Cardiac fibroblast (primary cell): ENCODE measurements at regions not wholly inside any gene's neighbourhood (a gene's known extent, or its start where the extent isn't known, plus 50 kb on each side); places are given as distances from the start of the nearest gene placed in this dataset.
A peak's percentile ranks its signal among the peaks of the same experiment; 100 is the strongest.

Experiments
- DNase-seq, 2 donors: peaks; one replicate each; pipeline versions ENCODE4 v3.0.0 to v3.0.0-alpha.2; 2010; ENCODE audit warnings: low read depth in 2 of 2
- H3K4me3 ChIP-seq, 2 donors: replicated peaks in 1 of 2; 1 replicate in 1 of 2; 2 replicates in 1 of 2; pipeline ENCODE4 v1.5.1; 2011; ENCODE audit warnings: low read depth in 2 of 2, low read length in 2 of 2, mild to moderate bottlenecking in 2 of 2, moderate library complexity in 1 of 2
- TF ChIP-seq, protein P1 (sequence below): IDR thresholded peaks from one replicate; pipeline ENCODE4 v1.5.1; 2011; ENCODE audit warnings: low read depth, mild to moderate bottlenecking, low read length, inconsistent platforms

DNA sequence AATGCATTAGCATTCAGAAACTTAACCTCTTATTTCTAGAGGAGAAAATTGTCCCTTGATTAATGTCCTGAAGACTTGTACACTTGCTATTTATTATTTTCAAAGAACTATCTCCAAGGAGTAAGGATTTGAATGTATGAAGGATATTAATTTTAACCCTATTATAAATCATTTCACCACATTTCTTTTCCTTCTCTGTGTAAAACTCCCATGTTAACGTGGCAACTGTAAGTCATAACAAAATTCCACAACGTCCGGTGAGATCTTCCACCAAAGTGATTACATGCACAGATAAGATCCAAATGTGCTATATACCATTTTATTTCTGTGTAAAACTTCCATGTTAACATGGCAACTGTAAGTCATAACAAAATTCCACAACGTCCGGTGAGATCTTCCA lies 229.1 kb upstream of the ARHGEF26 start:
- TF ChIP-seq, protein P1, sequence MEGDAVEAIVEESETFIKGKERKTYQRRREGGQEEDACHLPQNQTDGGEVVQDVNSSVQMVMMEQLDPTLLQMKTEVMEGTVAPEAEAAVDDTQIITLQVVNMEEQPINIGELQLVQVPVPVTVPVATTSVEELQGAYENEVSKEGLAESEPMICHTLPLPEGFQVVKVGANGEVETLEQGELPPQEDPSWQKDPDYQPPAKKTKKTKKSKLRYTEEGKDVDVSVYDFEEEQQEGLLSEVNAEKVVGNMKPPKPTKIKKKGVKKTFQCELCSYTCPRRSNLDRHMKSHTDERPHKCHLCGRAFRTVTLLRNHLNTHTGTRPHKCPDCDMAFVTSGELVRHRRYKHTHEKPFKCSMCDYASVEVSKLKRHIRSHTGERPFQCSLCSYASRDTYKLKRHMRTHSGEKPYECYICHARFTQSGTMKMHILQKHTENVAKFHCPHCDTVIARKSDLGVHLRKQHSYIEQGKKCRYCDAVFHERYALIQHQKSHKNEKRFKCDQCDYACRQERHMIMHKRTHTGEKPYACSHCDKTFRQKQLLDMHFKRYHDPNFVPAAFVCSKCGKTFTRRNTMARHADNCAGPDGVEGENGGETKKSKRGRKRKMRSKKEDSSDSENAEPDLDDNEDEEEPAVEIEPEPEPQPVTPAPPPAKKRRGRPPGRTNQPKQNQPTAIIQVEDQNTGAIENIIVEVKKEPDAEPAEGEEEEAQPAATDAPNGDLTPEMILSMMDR = no peak
- no peak for DNase-seq
- H3K4me3 ChIP-seq = no peak overlapping the region

DNA sequence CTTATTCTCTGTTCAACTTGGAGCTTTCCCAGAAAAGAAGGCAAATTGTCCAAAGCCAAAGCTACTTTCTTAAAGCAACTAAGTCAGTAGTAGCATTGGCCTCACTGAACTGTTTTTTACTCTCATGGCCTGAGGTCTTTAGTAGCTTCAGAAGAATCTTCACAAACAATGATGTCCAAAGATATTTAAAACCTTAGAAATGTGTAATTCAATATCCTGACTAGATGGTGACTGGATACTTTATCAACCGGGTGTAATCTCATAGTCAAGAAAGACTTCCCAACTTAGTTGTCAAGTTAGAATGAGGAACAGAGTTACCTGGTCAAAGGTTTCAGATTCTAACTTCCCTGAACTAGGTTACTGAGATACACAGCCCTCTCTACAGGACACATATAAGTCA lies 226.3 kb upstream of the ARHGEF26 start:
- no peak overlapping the region for H3K4me3 ChIP-seq
- DNase-seq = no peak
- TF ChIP-seq, protein P1 = no peak

DNA sequence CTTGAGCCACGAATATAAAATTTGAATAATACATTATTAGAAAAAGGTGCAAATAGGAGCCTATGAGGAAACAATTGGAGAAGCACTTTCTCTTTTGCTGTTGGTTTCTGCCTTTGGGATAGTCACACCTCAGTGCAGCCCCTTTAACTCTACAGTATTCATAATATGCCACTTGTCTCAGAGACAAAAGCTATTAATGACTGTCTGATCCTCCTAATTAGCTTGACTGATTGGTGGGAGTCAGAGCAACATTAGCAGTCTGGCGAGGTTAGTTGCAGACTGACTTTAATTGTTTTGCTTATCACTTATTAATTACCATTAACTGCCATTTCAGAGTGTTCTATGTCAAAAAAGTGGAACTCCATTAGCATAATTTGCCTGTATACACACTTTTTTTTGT lies 225.0 kb upstream of the ARHGEF26 start:
- no peak for DNase-seq
- TF ChIP-seq, protein P1 = no peak
- H3K4me3 ChIP-seq = no peak overlapping the region

DNA sequence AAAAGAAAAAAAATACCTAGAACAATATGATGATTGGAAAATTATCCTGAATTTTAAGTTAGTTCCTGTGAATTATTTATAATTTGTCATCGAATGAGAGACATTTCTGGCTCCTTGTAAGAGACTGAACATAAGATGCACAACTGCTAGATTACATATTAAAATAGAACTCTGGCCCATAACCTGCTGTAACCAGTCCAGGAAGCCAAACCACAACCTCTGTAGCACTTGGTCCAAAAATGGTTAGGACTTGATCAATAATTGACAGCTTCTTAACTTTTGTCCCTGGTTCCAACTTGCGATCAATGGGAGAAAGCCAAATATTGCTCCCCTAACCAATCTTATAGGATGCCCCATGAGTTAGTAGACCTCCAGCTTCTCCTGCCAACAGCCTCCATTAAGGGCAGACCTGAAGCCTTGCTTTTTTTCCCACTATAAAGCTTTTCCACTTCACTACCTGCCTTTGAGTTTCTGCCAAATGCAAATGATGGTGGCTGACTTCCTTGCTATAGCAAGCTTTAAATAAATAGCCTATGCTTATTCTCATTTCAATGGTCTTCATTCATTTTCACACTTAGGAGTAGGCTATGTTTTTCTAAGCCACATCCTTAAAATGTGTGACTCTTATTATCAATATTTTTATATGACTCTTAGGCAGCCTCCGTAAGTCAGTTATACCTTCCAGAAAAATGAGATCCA lies 224.0 kb upstream of the ARHGEF26 start:
- TF ChIP-seq, protein P1 = no peak

DNA sequence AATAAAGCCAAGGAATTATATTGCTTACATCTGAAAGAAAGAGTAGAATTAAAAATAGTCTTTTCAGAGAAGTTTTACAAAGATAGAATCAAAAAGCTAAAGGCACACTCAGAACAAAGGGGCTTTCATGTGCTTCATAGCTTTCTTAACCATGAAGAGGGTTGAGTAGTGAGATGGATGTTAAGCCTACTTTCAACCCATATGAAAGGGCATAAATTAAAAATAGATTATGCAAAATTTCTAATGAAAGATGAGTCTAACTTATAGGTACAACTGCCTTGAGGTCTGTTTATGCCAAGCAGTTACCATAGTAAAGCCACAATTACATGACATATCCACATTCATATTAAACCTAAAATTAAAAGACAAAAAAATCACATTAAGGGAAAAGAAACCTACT lies 223.3 kb upstream of the ARHGEF26 start:
- H3K4me3 ChIP-seq = no peak overlapping the region
- TF ChIP-seq, protein P1 = no peak
- DNase-seq = no peak

More for the DNA sequence above, 224.0 kb upstream of the ARHGEF26 start:
- no peak for DNase-seq
- no peak overlapping the region for H3K4me3 ChIP-seq

DNA sequence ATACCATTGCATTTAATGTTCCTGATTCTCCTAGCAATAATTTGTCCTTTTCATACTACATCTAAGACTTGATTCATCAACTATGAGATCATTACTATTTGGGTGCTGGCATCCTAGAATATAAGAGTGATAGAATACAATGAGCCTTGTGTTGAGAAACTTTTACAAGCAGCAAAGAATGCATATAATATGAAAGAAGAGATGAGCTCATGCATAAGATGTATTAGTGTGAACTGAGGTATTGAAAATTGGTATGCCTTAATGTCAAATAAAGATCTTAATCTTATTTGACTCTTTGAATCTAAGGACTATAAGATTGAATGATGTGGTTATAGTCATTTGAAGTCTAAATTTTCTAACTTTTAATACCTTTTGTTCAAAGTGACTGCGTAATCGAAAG lies 220.0 kb upstream of the ARHGEF26 start:
- DNase-seq = peak in 1 of 2 donors; percentile 9
- TF ChIP-seq, protein P1 = no peak
- H3K4me3 ChIP-seq = no peak overlapping the region

DNA sequence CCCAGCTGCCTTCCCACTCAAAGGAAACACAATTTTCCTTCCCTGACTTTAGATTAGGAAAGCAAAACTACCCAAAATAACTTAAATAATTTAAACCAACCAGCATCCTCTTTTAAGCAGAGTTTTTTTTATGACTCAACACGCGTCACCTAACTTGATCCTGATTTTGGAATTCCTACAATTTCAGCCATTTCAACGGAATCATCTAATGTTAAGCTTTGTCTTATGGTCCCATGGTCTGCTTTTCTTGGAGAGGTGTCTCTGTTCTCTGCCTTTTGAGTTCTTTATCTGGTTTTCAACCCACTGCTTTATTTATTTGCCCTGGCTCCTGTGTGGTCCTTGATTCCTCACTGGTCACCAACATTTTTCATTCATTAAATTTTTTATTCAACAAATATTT lies 219.2 kb upstream of the ARHGEF26 start:
- DNase-seq = peak in 1 of 2 donors; percentile 6
- TF ChIP-seq, protein P1 = no peak

More for the DNA sequence above, 219.2 kb upstream of the ARHGEF26 start:
- no peak overlapping the region for H3K4me3 ChIP-seq
